ENCODE measurements at regions not wholly inside any gene's neighbourhood (a gene's known extent, or its start where the extent isn't known, plus 50 kb on each side); places are given as distances from the start of the nearest gene placed in this dataset.
A peak's percentile ranks its signal among the peaks of the same experiment; 100 is the strongest.

- no peaks in the 10 kb centered on the region for H3K36me3 Mint-ChIP-seq
- no peak overlapping the region for H3K27ac ChIP-seq (ENCODE audit: insufficient read depth, low read length, poor library complexity, severe bottlenecking)
- no peak overlapping the region for H3K4me3 ChIP-seq (ENCODE audit: low read depth, low read length)
- ATAC-seq (ENCODE audit: low read depth in 2 of 2) (no peak), DNase-seq (no peak)
- H3K4me3 Mint-ChIP-seq, result no peak overlapping the region
- peaks cover 0 to 11% (median 0%) of the 10 kb centered on the region in 4 donors for H3K4me1 Mint-ChIP-seq
- H3K36me3 ChIP-seq (ENCODE audit: control insufficient read depth, insufficient read depth, low read length), result no peaks in the 10 kb centered on the region
- no peaks in the 10 kb centered on the region for H3K4me1 ChIP-seq (ENCODE audit: control insufficient read depth, insufficient read depth, low read length, poor library complexity, severe bottlenecking)
- peaks cover 0 to 3% (median 0%) of the 10 kb centered on the region in 7 donors for H3K9me3 Mint-ChIP-seq
- H3K27me3 ChIP-seq (ENCODE audit: control insufficient read depth, insufficient read depth, low read length), result peaks cover 4% of the 10 kb centered on the region
- no peaks in the 10 kb centered on the region for H3K9me3 ChIP-seq (ENCODE audit: control insufficient read depth in 2 of 2, low read length in 2 of 2)
- peaks cover 11% of the 10 kb centered on the region for H3K27me3 Mint-ChIP-seq
- H3K27ac Mint-ChIP-seq, result no peak overlapping the region
Measured at GRCh38 chr13:60328073-60328472, 68.9 kb upstream of the TDRD3 start.

- H3K4me3 Mint-ChIP-seq, result peak overlapping the region in 1 of 4 donors; percentile 12
- H3K4me1 Mint-ChIP-seq, result peaks cover 0 to 11% (median 2%) of the 10 kb centered on the region in 4 donors
- H3K27me3 Mint-ChIP-seq, result peaks cover 23% of the 10 kb centered on the region
- H3K4me3 ChIP-seq (ENCODE audit: low read depth, low read length), result no peak overlapping the region
- no peak overlapping the region for H3K27ac ChIP-seq (ENCODE audit: insufficient read depth, low read length, poor library complexity, severe bottlenecking)
- DNase-seq (no peak), ATAC-seq (ENCODE audit: low read depth in 2 of 2) (no peak)
- peaks cover 0 to 3% (median 0%) of the 10 kb centered on the region in 7 donors for H3K9me3 Mint-ChIP-seq
- no peaks in the 10 kb centered on the region for H3K36me3 ChIP-seq (ENCODE audit: control insufficient read depth, insufficient read depth, low read length)
- peak overlapping the region in 1 of 3 donors; percentile 11 for H3K27ac Mint-ChIP-seq
- no peaks in the 10 kb centered on the region for H3K4me1 ChIP-seq (ENCODE audit: control insufficient read depth, insufficient read depth, low read length, poor library complexity, severe bottlenecking)
- H3K9me3 ChIP-seq (ENCODE audit: control insufficient read depth in 2 of 2, low read length in 2 of 2), result no peaks in the 10 kb centered on the region
- peaks cover 4% of the 10 kb centered on the region for H3K27me3 ChIP-seq (ENCODE audit: control insufficient read depth, insufficient read depth, low read length)
- H3K36me3 Mint-ChIP-seq, result no peaks in the 10 kb centered on the region
Measured at GRCh38 chr13:60329221-60329923, 67.6 kb upstream of the TDRD3 start.

- no peaks in the 10 kb centered on the region for H3K9me3 Mint-ChIP-seq
- H3K27ac ChIP-seq (ENCODE audit: insufficient read depth, low read length, poor library complexity, severe bottlenecking), result no peak overlapping the region
- H3K27me3 Mint-ChIP-seq, result peaks cover 33% of the 10 kb centered on the region
- no peaks in the 10 kb centered on the region for H3K9me3 ChIP-seq (ENCODE audit: control insufficient read depth in 2 of 2, low read length in 2 of 2)
- H3K36me3 Mint-ChIP-seq, result no peaks in the 10 kb centered on the region
- peaks cover 0 to 11% (median 2%) of the 10 kb centered on the region in 4 donors for H3K4me1 Mint-ChIP-seq
- no peak overlapping the region for H3K4me3 ChIP-seq (ENCODE audit: low read depth, low read length)
- no peak for DNase-seq
- no peaks in the 10 kb centered on the region for H3K36me3 ChIP-seq (ENCODE audit: control insufficient read depth, insufficient read depth, low read length)
- H3K27me3 ChIP-seq (ENCODE audit: control insufficient read depth, insufficient read depth, low read length), result peaks cover 6% of the 10 kb centered on the region
- no peaks in the 10 kb centered on the region for H3K4me1 ChIP-seq (ENCODE audit: control insufficient read depth, insufficient read depth, low read length, poor library complexity, severe bottlenecking)
- no peak overlapping the region for H3K27ac Mint-ChIP-seq
- no peak overlapping the region for H3K4me3 Mint-ChIP-seq
- no peak for ATAC-seq (ENCODE audit: low read depth in 2 of 2)
Measured at GRCh38 chr13:60331249-60332012, 65.6 kb upstream of the TDRD3 start.

GRCh38 chr13:60332682-60333081 is 64.3 kb upstream of the TDRD3 start:
- H3K4me1 Mint-ChIP-seq, result peaks cover 0 to 7% (median 2%) of the 10 kb centered on the region in 4 donors
- no peaks in the 10 kb centered on the region for H3K9me3 ChIP-seq (ENCODE audit: control insufficient read depth in 2 of 2, low read length in 2 of 2)
- peaks cover 9% of the 10 kb centered on the region for H3K27me3 ChIP-seq (ENCODE audit: control insufficient read depth, insufficient read depth, low read length)
- no peak overlapping the region for H3K4me3 ChIP-seq (ENCODE audit: low read depth, low read length)
- no peaks in the 10 kb centered on the region for H3K36me3 ChIP-seq (ENCODE audit: control insufficient read depth, insufficient read depth, low read length)
- H3K4me1 ChIP-seq (ENCODE audit: control insufficient read depth, insufficient read depth, low read length, poor library complexity, severe bottlenecking), result no peaks in the 10 kb centered on the region
- H3K9me3 Mint-ChIP-seq, result no peaks in the 10 kb centered on the region
- H3K4me3 Mint-ChIP-seq, result no peak overlapping the region
- no peak for DNase-seq
- H3K27ac ChIP-seq (ENCODE audit: insufficient read depth, low read length, poor library complexity, severe bottlenecking), result no peak overlapping the region
- H3K27me3 Mint-ChIP-seq, result peaks cover 34% of the 10 kb centered on the region
- ATAC-seq (ENCODE audit: low read depth in 2 of 2), result no peak
- no peak overlapping the region for H3K27ac Mint-ChIP-seq
- no peaks in the 10 kb centered on the region for H3K36me3 Mint-ChIP-seq

GRCh38 chr13:60334310-60334709 is 62.7 kb upstream of the TDRD3 start:
- Histone ChIP-seq H3K27ac (ENCODE audit: insufficient read depth, low read length, poor library complexity, severe bottlenecking) (no peak overlapping the region), H3K9me3 (ENCODE audit: control insufficient read depth in 2 of 2, low read length in 2 of 2) (no peaks in the 10 kb centered on the region), H3K27me3 (ENCODE audit: control insufficient read depth, insufficient read depth, low read length) (peaks cover 5% of the 10 kb centered on the region), H3K36me3 (ENCODE audit: control insufficient read depth, insufficient read depth, low read length) (no peaks in the 10 kb centered on the region), H3K4me3 (ENCODE audit: low read depth, low read length) (no peak overlapping the region), H3K4me1 (ENCODE audit: control insufficient read depth, insufficient read depth, low read length, poor library complexity, severe bottlenecking) (no peaks in the 10 kb centered on the region)
- Mint-ChIP-seq H3K9me3 (peaks cover 0 to under 1% (median 0%) of the 10 kb centered on the region in 7 donors), H3K36me3 (no peaks in the 10 kb centered on the region), H3K27ac (no peak overlapping the region), H3K27me3 (peaks cover 39% of the 10 kb centered on the region), H3K4me3 (no peak overlapping the region), H3K4me1 (peaks cover 0 to 4% (median 0%) of the 10 kb centered on the region in 4 donors)
- no peak for DNase-seq
- ATAC-seq (ENCODE audit: low read depth in 2 of 2), result no peak

- peaks cover 5% of the 10 kb centered on the region for H3K27me3 ChIP-seq (ENCODE audit: control insufficient read depth, insufficient read depth, low read length)
- H3K4me1 ChIP-seq (ENCODE audit: control insufficient read depth, insufficient read depth, low read length, poor library complexity, severe bottlenecking), result no peaks in the 10 kb centered on the region
- peaks cover 0 to 4% (median 0%) of the 10 kb centered on the region in 4 donors for H3K4me1 Mint-ChIP-seq
- peaks cover 43% of the 10 kb centered on the region for H3K27me3 Mint-ChIP-seq
- H3K4me3 Mint-ChIP-seq, result no peak overlapping the region
- no peaks in the 10 kb centered on the region for H3K9me3 ChIP-seq (ENCODE audit: control insufficient read depth in 2 of 2, low read length in 2 of 2)
- H3K27ac ChIP-seq (ENCODE audit: insufficient read depth, low read length, poor library complexity, severe bottlenecking), result no peak overlapping the region
- no peak overlapping the region for H3K4me3 ChIP-seq (ENCODE audit: low read depth, low read length)
- H3K36me3 Mint-ChIP-seq, result no peaks in the 10 kb centered on the region
- peaks cover 0 to 3% (median 0%) of the 10 kb centered on the region in 7 donors for H3K9me3 Mint-ChIP-seq
- no peaks in the 10 kb centered on the region for H3K36me3 ChIP-seq (ENCODE audit: control insufficient read depth, insufficient read depth, low read length)
- DNase-seq (peak in 1 of 3 donors; percentile 16), ATAC-seq (ENCODE audit: low read depth in 2 of 2) (no peak)
- H3K27ac Mint-ChIP-seq, result no peak overlapping the region
Measured at GRCh38 chr13:60335531-60335930, 61.5 kb upstream of the TDRD3 start.

- H3K27me3 ChIP-seq (ENCODE audit: control insufficient read depth, insufficient read depth, low read length), result peaks cover 12% of the 10 kb centered on the region
- no peaks in the 10 kb centered on the region for H3K36me3 Mint-ChIP-seq
- no peaks in the 10 kb centered on the region for H3K4me1 Mint-ChIP-seq
- ATAC-seq (ENCODE audit: low read depth in 2 of 2), result no peak
- no peaks in the 10 kb centered on the region for H3K4me1 ChIP-seq (ENCODE audit: control insufficient read depth, insufficient read depth, low read length, poor library complexity, severe bottlenecking)
- H3K27ac ChIP-seq (ENCODE audit: insufficient read depth, low read length, poor library complexity, severe bottlenecking), result no peak overlapping the region
- no peaks in the 10 kb centered on the region for H3K9me3 ChIP-seq (ENCODE audit: control insufficient read depth in 2 of 2, low read length in 2 of 2)
- no peak for DNase-seq
- no peak overlapping the region for H3K27ac Mint-ChIP-seq
- H3K36me3 ChIP-seq (ENCODE audit: control insufficient read depth, insufficient read depth, low read length), result no peaks in the 10 kb centered on the region
- H3K4me3 Mint-ChIP-seq, result no peak overlapping the region
- H3K9me3 Mint-ChIP-seq, result peaks cover 0 to 3% (median 2%) of the 10 kb centered on the region in 7 donors
- no peak overlapping the region for H3K4me3 ChIP-seq (ENCODE audit: low read depth, low read length)
- peaks cover 42% of the 10 kb centered on the region for H3K27me3 Mint-ChIP-seq
Measured at GRCh38 chr13:60338754-60339153, 58.3 kb upstream of the TDRD3 start.
